OCI-LY1 (cell line): ENCODE measurements at regions not wholly inside any gene's neighbourhood (a gene's known extent, or its start where the extent isn't known, plus 50 kb on each side); places are given as distances from the start of the nearest gene placed in this dataset.

Experiments used
- H2AFZ ChIP-seq: fragments of 200-600 bp; sonication (generic), shearing (Covaris generic); 2 replicates; pipeline ENCODE4 v1.6.0; 2014; ENCODE audit warnings: antibody characterized with exemption, mild to moderate bottlenecking, low read length
- H3F3A ChIP-seq: fragments of 200-600 bp; sonication (generic), shearing (Covaris generic); 2 replicates; pipeline ENCODE4 v1.6.0; 2014; ENCODE audit warnings: mild to moderate bottlenecking, antibody characterized with exemption, low read length, moderate library complexity; ENCODE audit not compliant: insufficient read depth
- H3K27ac ChIP-seq: fragments of 200-600 bp; sonication (generic); 2 replicates; pipeline ENCODE4 v1.5.1; 2014; ENCODE audit warnings: low read length, mixed run types, mild to moderate bottlenecking, low read depth; ENCODE audit not compliant: poor library complexity, severe bottlenecking
- H3K27me3 ChIP-seq: fragments of 200-600 bp; sonication (generic); 2 replicates; pipeline ENCODE4 v1.6.0; 2014; ENCODE audit warnings: antibody characterized with exemption, mild to moderate bottlenecking, low read length, moderate library complexity; ENCODE audit not compliant: insufficient read depth
- H3K36me3 ChIP-seq: fragments of 200-600 bp; sonication (generic); 2 replicates; pipeline ENCODE4 v1.6.1; 2014; ENCODE audit warnings: mild to moderate bottlenecking, antibody characterized with exemption, low read length, moderate library complexity, mixed read lengths; ENCODE audit not compliant: insufficient read depth
- H3K4me1 ChIP-seq: fragments of 200-600 bp; sonication (generic); 2 replicates; pipeline ENCODE4 v1.5.1; 2014; ENCODE audit warnings: mild to moderate bottlenecking, low read length, moderate library complexity; ENCODE audit not compliant: insufficient read depth, severe bottlenecking
- H3K4me2 ChIP-seq: fragments of 200-600 bp; sonication (generic), shearing (Covaris generic); 2 replicates; pipeline ENCODE4 v1.6.1; 2014; ENCODE audit warnings: low read length
- H3K4me3 ChIP-seq: fragments of 200-600 bp; sonication (generic); 2 replicates; pipeline ENCODE4 v1.5.1; 2014; ENCODE audit warnings: low read length, low read depth, mild to moderate bottlenecking, mixed read lengths; ENCODE audit not compliant: poor library complexity, severe bottlenecking
- H3K79me2 ChIP-seq: fragments of 200-600 bp; shearing (Covaris generic); 2 replicates; pipeline ENCODE4 v1.6.1; 2016; ENCODE audit warnings: mixed run types, low read length, mixed read lengths; ENCODE audit not compliant: insufficient read depth
- H3K9ac ChIP-seq: fragments of 200-600 bp; sonication (generic), shearing (Covaris generic); 2 replicates; pipeline ENCODE4 v1.6.1; 2014; ENCODE audit warnings: mild to moderate bottlenecking, low read length, mixed read lengths
- H3K9me2 ChIP-seq: fragments of 200-600 bp; sonication (generic), shearing (Covaris generic); 2 replicates; pipeline ENCODE4 v1.6.1; 2014; ENCODE audit warnings: low read depth, mild to moderate bottlenecking, low read length, mixed read lengths
- H3K9me3 ChIP-seq: fragments of 200-600 bp; shearing (Covaris generic); 2 replicates; pipeline ENCODE4 v1.6.1; 2014; ENCODE audit warnings: low read length, mixed read lengths
- H4K20me1 ChIP-seq: fragments of 200-600 bp; sonication (generic), shearing (Covaris generic); 2 replicates; pipeline ENCODE4 v1.6.0; 2016; ENCODE audit warnings: mild to moderate bottlenecking, low read length; ENCODE audit not compliant: insufficient read depth
- CTCF ChIP-seq: fragments of 200-600 bp; sonication (generic), shearing (Covaris generic); IDR thresholded peaks from 2 replicates; pipeline ENCODE4 v1.5.1; 2017; ENCODE audit warnings: mild to moderate bottlenecking, antibody characterized with exemption, low read length, moderate library complexity, mixed read lengths
- EZH2 ChIP-seq: fragments of 200-600 bp; sonication (generic), shearing (Covaris generic); IDR thresholded peaks from 2 replicates; pipeline ENCODE4 v1.8.0; 2017; ENCODE audit warnings: borderline replicate concordance, mixed run types, mild to moderate bottlenecking, antibody characterized with exemption, low read length, moderate library complexity, mixed read lengths

GRCh38 chr20:55685841-55686240 is 319.5 kb downstream of the CBLN4 start:
- Histone ChIP-seq H3K4me1 (no peaks in the 10 kb centered on the region), H3K27me3 (no peaks in the 10 kb centered on the region), H3F3A (no peaks in the 10 kb centered on the region), H3K27ac (no peak overlapping the region), H4K20me1 (no peaks in the 10 kb centered on the region), H3K9me2 (no peaks in the 10 kb centered on the region), H3K79me2 (no peaks in the 10 kb centered on the region), H3K4me2 (no peak overlapping the region), H2AFZ (no peak overlapping the region), H3K9me3 (no peaks in the 10 kb centered on the region), H3K4me3 (no peak overlapping the region), H3K9ac (no peak overlapping the region), H3K36me3 (no peaks in the 10 kb centered on the region)
- TF ChIP-seq CTCF = no peak
- no peak for TF ChIP-seq EZH2

GRCh38 chr20:55685425-55685824 is 319.9 kb downstream of the CBLN4 start:
- Histone ChIP-seq H3K9me3 (no peaks in the 10 kb centered on the region), H3K4me1 (no peaks in the 10 kb centered on the region), H4K20me1 (no peaks in the 10 kb centered on the region), H3K9me2 (no peaks in the 10 kb centered on the region), H3K79me2 (no peaks in the 10 kb centered on the region), H3K27ac (no peak overlapping the region), H3K36me3 (no peaks in the 10 kb centered on the region), H3K27me3 (no peaks in the 10 kb centered on the region), H2AFZ (no peak overlapping the region), H3K4me2 (no peak overlapping the region), H3K9ac (no peak overlapping the region), H3K4me3 (no peak overlapping the region), H3F3A (no peaks in the 10 kb centered on the region)
- TF ChIP-seq EZH2 (no peak), CTCF (no peak)

- H3K4me3 ChIP-seq = no peak overlapping the region
- no peaks in the 10 kb centered on the region for H3K4me1 ChIP-seq
- no peaks in the 10 kb centered on the region for H3K79me2 ChIP-seq
- H3K27ac ChIP-seq = no peak overlapping the region
- H3K27me3 ChIP-seq = no peaks in the 10 kb centered on the region
- no peaks in the 10 kb centered on the region for H3K36me3 ChIP-seq
- H3K9me3 ChIP-seq = no peaks in the 10 kb centered on the region
- no peak overlapping the region for H3K9ac ChIP-seq
- no peaks in the 10 kb centered on the region for H3K9me2 ChIP-seq
- no peak for TF ChIP-seq EZH2
- no peak for TF ChIP-seq CTCF
- no peak overlapping the region for H2AFZ ChIP-seq
- no peak overlapping the region for H3K4me2 ChIP-seq
- H3F3A ChIP-seq = no peaks in the 10 kb centered on the region
- no peaks in the 10 kb centered on the region for H4K20me1 ChIP-seq
These were observed 320.7 kb downstream of the CBLN4 start for GRCh38 chr20:55684578-55684977.
